ENCODE measurements at regions not wholly inside any gene's neighbourhood (a gene's known extent, or its start where the extent isn't known, plus 50 kb on each side); places are given as distances from the start of the nearest gene placed in this dataset.

GRCh38 chr15:24772266-24772665 is 96.7 kb downstream of the NPAP1 start:
- peak; percentile 16 for TF ChIP-seq CTCF (IDR thresholded peaks at IDR 0.05; ENCODE audit: poor library complexity)
- TF ChIP-seq EZH2 (IDR thresholded peaks at IDR 0.05; ENCODE audit: borderline replicate concordance): no peak
- no peak for TF ChIP-seq EZH2phosphoT487 (IDR thresholded peaks at IDR 0.05; ENCODE audit: low read depth, severe bottlenecking, unreplicated experiment)
